HEK293 (cell line): ENCODE measurements at regions not wholly inside any gene's neighbourhood (a gene's known extent, or its start where the extent isn't known, plus 50 kb on each side); places are given as distances from the start of the nearest gene placed in this dataset.

Experiments used
- ZNF585B ChIP-seq: fragments of 450-650 bp; formaldehyde crosslinking; IDR thresholded peaks from 2 replicates; pipeline ENCODE4 v1.5.1; 2016; ENCODE audit warnings: missing biosample characterization, missing genetic modification characterization
- ZNF621 ChIP-seq: fragments of 450-650 bp; formaldehyde crosslinking; IDR thresholded peaks from 2 replicates; pipeline ENCODE4 v1.5.1; 2017; ENCODE audit warnings: missing biosample characterization, missing genetic modification characterization
- ZNF658 ChIP-seq: fragments of 450-650 bp; formaldehyde crosslinking; IDR thresholded peaks from 2 replicates; pipeline ENCODE4; 2016; ENCODE audit warnings: missing biosample characterization, missing genetic modification characterization
- TF ChIP-seq, protein P1 (sequence below): fragments of 450-650 bp; formaldehyde crosslinking; IDR thresholded peaks from 2 replicates; pipeline ENCODE4 v1.5.1; 2016; ENCODE audit warnings: missing biosample characterization, missing genetic modification characterization
- TF ChIP-seq, protein P2 (sequence below): fragments of 450-650 bp; formaldehyde crosslinking; IDR thresholded peaks from 2 replicates; pipeline ENCODE4 v1.5.1; 2016; ENCODE audit warnings: missing biosample characterization, missing genetic modification characterization

DNA sequence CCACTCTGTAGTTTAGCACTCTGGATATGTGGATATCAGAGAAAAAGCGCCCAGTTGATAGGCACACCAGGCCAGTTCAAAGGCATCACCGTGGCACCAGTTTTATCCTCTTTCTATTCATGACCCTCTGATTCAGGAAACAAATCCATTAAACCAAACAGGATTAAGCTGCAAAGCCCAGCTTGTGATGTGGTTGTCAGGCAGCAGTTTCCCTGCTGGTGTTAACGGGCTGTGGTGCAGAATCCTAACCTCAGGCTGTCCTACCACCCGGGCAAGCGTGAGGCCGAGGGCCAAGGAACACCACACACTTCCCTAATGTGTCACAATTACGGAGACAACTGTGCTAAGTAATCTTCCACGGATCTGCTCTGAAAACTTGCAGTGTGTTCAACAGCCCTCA lies 209.1 kb downstream of the OLFM4 start:
- TF ChIP-seq, protein P1, sequence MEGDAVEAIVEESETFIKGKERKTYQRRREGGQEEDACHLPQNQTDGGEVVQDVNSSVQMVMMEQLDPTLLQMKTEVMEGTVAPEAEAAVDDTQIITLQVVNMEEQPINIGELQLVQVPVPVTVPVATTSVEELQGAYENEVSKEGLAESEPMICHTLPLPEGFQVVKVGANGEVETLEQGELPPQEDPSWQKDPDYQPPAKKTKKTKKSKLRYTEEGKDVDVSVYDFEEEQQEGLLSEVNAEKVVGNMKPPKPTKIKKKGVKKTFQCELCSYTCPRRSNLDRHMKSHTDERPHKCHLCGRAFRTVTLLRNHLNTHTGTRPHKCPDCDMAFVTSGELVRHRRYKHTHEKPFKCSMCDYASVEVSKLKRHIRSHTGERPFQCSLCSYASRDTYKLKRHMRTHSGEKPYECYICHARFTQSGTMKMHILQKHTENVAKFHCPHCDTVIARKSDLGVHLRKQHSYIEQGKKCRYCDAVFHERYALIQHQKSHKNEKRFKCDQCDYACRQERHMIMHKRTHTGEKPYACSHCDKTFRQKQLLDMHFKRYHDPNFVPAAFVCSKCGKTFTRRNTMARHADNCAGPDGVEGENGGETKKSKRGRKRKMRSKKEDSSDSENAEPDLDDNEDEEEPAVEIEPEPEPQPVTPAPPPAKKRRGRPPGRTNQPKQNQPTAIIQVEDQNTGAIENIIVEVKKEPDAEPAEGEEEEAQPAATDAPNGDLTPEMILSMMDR (tag by site-specific recombination) = no peak
- TF ChIP-seq ZNF658 (tag by site-specific recombination) (no peak), ZNF585B (tag by site-specific recombination) (no peak), ZNF621 (no peak)
- TF ChIP-seq, protein P2, sequence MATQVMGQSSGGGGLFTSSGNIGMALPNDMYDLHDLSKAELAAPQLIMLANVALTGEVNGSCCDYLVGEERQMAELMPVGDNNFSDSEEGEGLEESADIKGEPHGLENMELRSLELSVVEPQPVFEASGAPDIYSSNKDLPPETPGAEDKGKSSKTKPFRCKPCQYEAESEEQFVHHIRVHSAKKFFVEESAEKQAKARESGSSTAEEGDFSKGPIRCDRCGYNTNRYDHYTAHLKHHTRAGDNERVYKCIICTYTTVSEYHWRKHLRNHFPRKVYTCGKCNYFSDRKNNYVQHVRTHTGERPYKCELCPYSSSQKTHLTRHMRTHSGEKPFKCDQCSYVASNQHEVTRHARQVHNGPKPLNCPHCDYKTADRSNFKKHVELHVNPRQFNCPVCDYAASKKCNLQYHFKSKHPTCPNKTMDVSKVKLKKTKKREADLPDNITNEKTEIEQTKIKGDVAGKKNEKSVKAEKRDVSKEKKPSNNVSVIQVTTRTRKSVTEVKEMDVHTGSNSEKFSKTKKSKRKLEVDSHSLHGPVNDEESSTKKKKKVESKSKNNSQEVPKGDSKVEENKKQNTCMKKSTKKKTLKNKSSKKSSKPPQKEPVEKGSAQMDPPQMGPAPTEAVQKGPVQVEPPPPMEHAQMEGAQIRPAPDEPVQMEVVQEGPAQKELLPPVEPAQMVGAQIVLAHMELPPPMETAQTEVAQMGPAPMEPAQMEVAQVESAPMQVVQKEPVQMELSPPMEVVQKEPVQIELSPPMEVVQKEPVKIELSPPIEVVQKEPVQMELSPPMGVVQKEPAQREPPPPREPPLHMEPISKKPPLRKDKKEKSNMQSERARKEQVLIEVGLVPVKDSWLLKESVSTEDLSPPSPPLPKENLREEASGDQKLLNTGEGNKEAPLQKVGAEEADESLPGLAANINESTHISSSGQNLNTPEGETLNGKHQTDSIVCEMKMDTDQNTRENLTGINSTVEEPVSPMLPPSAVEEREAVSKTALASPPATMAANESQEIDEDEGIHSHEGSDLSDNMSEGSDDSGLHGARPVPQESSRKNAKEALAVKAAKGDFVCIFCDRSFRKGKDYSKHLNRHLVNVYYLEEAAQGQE (tag by site-specific recombination) = no peak
